ENCODE measurements at regions not wholly inside any gene's neighbourhood (a gene's known extent, or its start where the extent isn't known, plus 50 kb on each side); places are given as distances from the start of the nearest gene placed in this dataset.

DNA sequence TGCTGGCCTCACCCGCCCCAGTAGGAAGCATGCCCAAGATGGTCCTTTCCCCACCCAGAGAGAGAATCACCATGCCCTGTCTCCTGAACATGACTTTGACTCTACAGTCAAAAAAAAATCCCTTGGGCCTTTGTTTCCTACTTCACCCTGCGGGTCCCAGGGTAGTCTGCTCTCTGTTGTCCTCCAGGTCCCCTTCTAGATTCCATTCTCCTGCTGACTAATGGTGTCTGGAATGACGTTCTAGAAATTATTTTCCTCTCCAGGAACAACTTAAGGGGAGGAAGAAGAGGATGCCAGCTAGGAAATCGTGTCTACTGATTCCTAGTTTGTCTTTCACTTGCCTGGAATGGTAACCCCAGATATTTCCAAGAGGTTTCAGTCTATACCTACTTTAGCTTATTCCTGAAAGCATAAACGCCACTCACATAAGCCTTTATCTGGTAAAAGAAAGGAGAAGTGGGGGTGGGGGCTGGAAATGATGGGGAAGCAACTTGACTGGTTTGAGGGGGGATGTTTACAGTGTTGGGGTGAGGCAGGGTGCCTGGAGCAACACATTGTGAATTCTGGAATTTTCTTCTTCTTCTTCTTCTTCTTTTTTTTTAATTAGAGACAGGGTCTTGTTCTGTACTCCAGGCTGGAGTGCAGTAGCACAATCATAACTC lies 93.9 kb downstream of the SNX18 start:
- TF ChIP-seq, protein P1, sequence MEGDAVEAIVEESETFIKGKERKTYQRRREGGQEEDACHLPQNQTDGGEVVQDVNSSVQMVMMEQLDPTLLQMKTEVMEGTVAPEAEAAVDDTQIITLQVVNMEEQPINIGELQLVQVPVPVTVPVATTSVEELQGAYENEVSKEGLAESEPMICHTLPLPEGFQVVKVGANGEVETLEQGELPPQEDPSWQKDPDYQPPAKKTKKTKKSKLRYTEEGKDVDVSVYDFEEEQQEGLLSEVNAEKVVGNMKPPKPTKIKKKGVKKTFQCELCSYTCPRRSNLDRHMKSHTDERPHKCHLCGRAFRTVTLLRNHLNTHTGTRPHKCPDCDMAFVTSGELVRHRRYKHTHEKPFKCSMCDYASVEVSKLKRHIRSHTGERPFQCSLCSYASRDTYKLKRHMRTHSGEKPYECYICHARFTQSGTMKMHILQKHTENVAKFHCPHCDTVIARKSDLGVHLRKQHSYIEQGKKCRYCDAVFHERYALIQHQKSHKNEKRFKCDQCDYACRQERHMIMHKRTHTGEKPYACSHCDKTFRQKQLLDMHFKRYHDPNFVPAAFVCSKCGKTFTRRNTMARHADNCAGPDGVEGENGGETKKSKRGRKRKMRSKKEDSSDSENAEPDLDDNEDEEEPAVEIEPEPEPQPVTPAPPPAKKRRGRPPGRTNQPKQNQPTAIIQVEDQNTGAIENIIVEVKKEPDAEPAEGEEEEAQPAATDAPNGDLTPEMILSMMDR (conservative IDR thresholded peaks at IDR 0.05; ENCODE audit: low read length): no peak
- TF ChIP-seq EZH2phosphoT487 (IDR thresholded peaks at IDR 0.05; ENCODE audit: borderline replicate concordance): no peak

Data from Loucy (cell line).